ENCODE measurements at regions not wholly inside any gene's neighbourhood (a gene's known extent, or its start where the extent isn't known, plus 50 kb on each side); places are given as distances from the start of the nearest gene placed in this dataset.

GRCh38 chr17:33596899-33597298 is 303.8 kb upstream of the ASIC2 start:
- ChIA-PET CTCF (no interaction called here), POLR2A (ENCODE audit: low non-redundant PET) (no interaction called here)
- no peak for TF ChIP-seq CTCF (conservative IDR thresholded peaks at IDR 0.05; ENCODE audit: low read depth)
- no peak overlapping the region for H3K27ac ChIP-seq
- no peak for DNase-seq (ENCODE audit: low spot score)

GRCh38 chr17:33598797-33599196 is 305.7 kb upstream of the ASIC2 start:
- ChIA-PET POLR2A (ENCODE audit: low non-redundant PET) (no interaction called here), CTCF (no interaction called here)
- no peak for TF ChIP-seq CTCF (conservative IDR thresholded peaks at IDR 0.05; ENCODE audit: low read depth)
- no peak overlapping the region for H3K27ac ChIP-seq
- no peak for DNase-seq (ENCODE audit: low spot score)

GRCh38 chr17:33602981-33603380 is 309.9 kb upstream of the ASIC2 start:
- ChIA-PET POLR2A (ENCODE audit: low non-redundant PET) (no interaction called here), CTCF (no interaction called here)
- TF ChIP-seq CTCF (conservative IDR thresholded peaks at IDR 0.05; ENCODE audit: low read depth) = no peak
- DNase-seq (ENCODE audit: low spot score) = no peak
- H3K27ac ChIP-seq = no peak overlapping the region

GRCh38 chr17:33603789-33604188 is 310.7 kb upstream of the ASIC2 start:
- ChIA-PET CTCF (no interaction called here), POLR2A (ENCODE audit: low non-redundant PET) (no interaction called here)

GRCh38 chr17:33611532-33611931 is 318.4 kb upstream of the ASIC2 start:
- no peak for DNase-seq (ENCODE audit: low spot score)
- no peak for TF ChIP-seq CTCF (conservative IDR thresholded peaks at IDR 0.05; ENCODE audit: low read depth)
- POLR2A ChIA-PET (ENCODE audit: low non-redundant PET) = no interaction called here
- CTCF ChIA-PET = no interaction called here
- no peak overlapping the region for H3K27ac ChIP-seq

More at GRCh38 chr17:33603789-33604188, 310.7 kb upstream of the ASIC2 start:
- H3K27ac ChIP-seq = no peak overlapping the region
- TF ChIP-seq CTCF (conservative IDR thresholded peaks at IDR 0.05; ENCODE audit: low read depth) = no peak
- no peak for DNase-seq (ENCODE audit: low spot score)

GRCh38 chr17:33615861-33616260 is 322.8 kb upstream of the ASIC2 start:
- TF ChIP-seq CTCF (conservative IDR thresholded peaks at IDR 0.05; ENCODE audit: low read depth) = no peak
- ChIA-PET POLR2A (ENCODE audit: low non-redundant PET) (no interaction called here), CTCF (no interaction called here)
- DNase-seq (ENCODE audit: low spot score) = no peak
- no peak overlapping the region for H3K27ac ChIP-seq

- no peak overlapping the region for H3K27ac ChIP-seq
- no peak for TF ChIP-seq CTCF (conservative IDR thresholded peaks at IDR 0.05; ENCODE audit: low read depth)
- ChIA-PET CTCF (no interaction called here), POLR2A (ENCODE audit: low non-redundant PET) (no interaction called here)
- DNase-seq (ENCODE audit: low spot score) = no peak
These were observed 330.7 kb upstream of the ASIC2 start for GRCh38 chr17:33623841-33624240.
